ENCODE measurements at regions not wholly inside any gene's neighbourhood (a gene's known extent, or its start where the extent isn't known, plus 50 kb on each side); places are given as distances from the start of the nearest gene placed in this dataset.

GRCh38 chrX:65874765-65875164 is 165.1 kb downstream of the VSIG4 start:
- TF ChIP-seq EZH2 (IDR thresholded peaks at IDR 0.05; ENCODE audit: borderline replicate concordance, low read depth, low read length, poor library complexity, severe bottlenecking) (no peak), CTCF (conservative IDR thresholded peaks at IDR 0.05; ENCODE audit: low read depth, low read length) (no peak)
- intact Hi-C loops (cut with micrococcal nuclease; ENCODE audit: unreplicated experiment): no loop called here
- no TSS peak for BruUV-seq (replicated peaks)
- Histone ChIP-seq H3K4me1 (ENCODE audit: insufficient read depth, low read length, poor library complexity, severe bottlenecking) (no peaks in the 10 kb centered on the region), H3K4me3 (ENCODE audit: low read depth, low read length, poor library complexity, severe bottlenecking) (no peak overlapping the region), H3K27ac (ENCODE audit: low read depth, low read length, poor library complexity, severe bottlenecking) (no peak overlapping the region), H3K9me3 (ENCODE audit: low read depth, low read length, poor library complexity, severe bottlenecking) (no peaks in the 10 kb centered on the region), H3K27me3 (replicated peaks; ENCODE audit: insufficient read depth, low read depth, low read length, poor library complexity) (no peaks in the 10 kb centered on the region), H3K36me3 (ENCODE audit: insufficient read depth, low read length, poor library complexity, severe bottlenecking) (no peaks in the 10 kb centered on the region)
- ChIA-PET CTCF (no interaction called here), POLR2A (ENCODE audit: low non-redundant PET) (no interaction called here)
- DNase-seq (ENCODE audit: low spot score): no peak

GRCh38 chrX:65874110-65874509 is 165.8 kb downstream of the VSIG4 start:
- Histone ChIP-seq H3K27ac (ENCODE audit: low read depth, low read length, poor library complexity, severe bottlenecking) (no peak overlapping the region), H3K36me3 (ENCODE audit: insufficient read depth, low read length, poor library complexity, severe bottlenecking) (no peaks in the 10 kb centered on the region), H3K9me3 (ENCODE audit: low read depth, low read length, poor library complexity, severe bottlenecking) (no peaks in the 10 kb centered on the region), H3K27me3 (replicated peaks; ENCODE audit: insufficient read depth, low read depth, low read length, poor library complexity) (no peaks in the 10 kb centered on the region), H3K4me1 (ENCODE audit: insufficient read depth, low read length, poor library complexity, severe bottlenecking) (no peaks in the 10 kb centered on the region), H3K4me3 (ENCODE audit: low read depth, low read length, poor library complexity, severe bottlenecking) (no peak overlapping the region)
- ChIA-PET CTCF (no interaction called here), POLR2A (ENCODE audit: low non-redundant PET) (no interaction called here)
- intact Hi-C loops (cut with micrococcal nuclease; ENCODE audit: unreplicated experiment): no loop called here
- DNase-seq (ENCODE audit: low spot score): no peak
- no TSS peak for BruUV-seq (replicated peaks)
- TF ChIP-seq EZH2 (IDR thresholded peaks at IDR 0.05; ENCODE audit: borderline replicate concordance, low read depth, low read length, poor library complexity, severe bottlenecking) (no peak), CTCF (conservative IDR thresholded peaks at IDR 0.05; ENCODE audit: low read depth, low read length) (no peak)

- Histone ChIP-seq H3K9me3 (ENCODE audit: low read depth, low read length, poor library complexity, severe bottlenecking) (no peaks in the 10 kb centered on the region), H3K27me3 (replicated peaks; ENCODE audit: insufficient read depth, low read depth, low read length, poor library complexity) (no peaks in the 10 kb centered on the region), H3K36me3 (ENCODE audit: insufficient read depth, low read length, poor library complexity, severe bottlenecking) (no peaks in the 10 kb centered on the region), H3K27ac (ENCODE audit: low read depth, low read length, poor library complexity, severe bottlenecking) (no peak overlapping the region), H3K4me1 (ENCODE audit: insufficient read depth, low read length, poor library complexity, severe bottlenecking) (no peaks in the 10 kb centered on the region), H3K4me3 (ENCODE audit: low read depth, low read length, poor library complexity, severe bottlenecking) (no peak overlapping the region)
- POLR2A ChIA-PET (ENCODE audit: low non-redundant PET): no interaction called here
- intact Hi-C loops (cut with micrococcal nuclease; ENCODE audit: unreplicated experiment): no loop called here
- no peak for DNase-seq (ENCODE audit: low spot score)
- no TSS peak for BruUV-seq (replicated peaks)
- TF ChIP-seq EZH2 (IDR thresholded peaks at IDR 0.05; ENCODE audit: borderline replicate concordance, low read depth, low read length, poor library complexity, severe bottlenecking) (no peak), CTCF (conservative IDR thresholded peaks at IDR 0.05; ENCODE audit: low read depth, low read length) (no peak)
- CTCF ChIA-PET: no interaction called here
These were observed 166.5 kb downstream of the VSIG4 start for GRCh38 chrX:65873385-65873784.
